Vagina (tissue), 2 donors: ENCODE measurements at regions not wholly inside any gene's neighbourhood (a gene's known extent, or its start where the extent isn't known, plus 50 kb on each side); places are given as distances from the start of the nearest gene placed in this dataset.

Source experiments
- DNase-seq, 2 donors: peaks; one replicate each; pipeline ENCODE4 v3.0.0-alpha.2; 2017; ENCODE audit errors: extremely low spot score in 2 of 2
- H3K27ac ChIP-seq: fragments of 200-600 bp; sonication (generic); one replicate; pipeline ENCODE4 v1.5.1; 2019
- H3K27me3 ChIP-seq: fragments of 200-600 bp; sonication (generic); one replicate; pipeline ENCODE4 v1.5.1; 2019
- H3K36me3 ChIP-seq, 2 donors: fragments of 200-600 bp; sonication (generic); one replicate each; pipeline ENCODE4 v1.5.1; 2017 to 2019
- H3K4me1 ChIP-seq: fragments of 200-600 bp; sonication (generic); one replicate; pipeline ENCODE4 v1.5.1; 2019
- H3K4me3 ChIP-seq, 2 donors: fragments of 200-600 bp; sonication (generic); 1 replicate in 1 of 2; 2 replicates in 1 of 2; pipeline ENCODE4 v1.5.1; 2016 to 2019
- H3K9me3 ChIP-seq: fragments of 200-600 bp; sonication (generic); one replicate; pipeline ENCODE4 v1.5.1; 2019
- POLR2A ChIP-seq, 2 donors: fragments of 450-650 bp; IDR thresholded peaks; one replicate each; pipeline ENCODE4 v1.6.1; 2017; ENCODE audit warnings: antibody characterized with exemption in 2 of 2, mild to moderate bottlenecking in 2 of 2, moderate library complexity in 2 of 2
- POLR2AphosphoS5 ChIP-seq, 2 donors: sonication (generic); formaldehyde crosslinking; IDR thresholded peaks; one replicate each; pipeline ENCODE4 v1.9.0; 2017; ENCODE audit warnings: antibody characterized with exemption in 2 of 2, mild to moderate bottlenecking in 2 of 2, low read depth in 1 of 2; ENCODE audit not compliant: insufficient read depth in 1 of 2
- intact Hi-C: fragments of 100-400 bp; cut with DNase I; formaldehyde crosslinking; loops from one replicate; pipeline ENCODE4 v1.15.1; 2023
- TF ChIP-seq, protein P1 (sequence below), 3 experiments: fragments of 450-650 bp in 2 of 3; fragments of 200-600 bp in 1 of 3; sonication (generic) in 1 of 3; IDR thresholded peaks; one replicate each; pipeline ENCODE4 v1.5.1; 2017 to 2019; ENCODE audit warnings: antibody characterized with exemption in 3 of 3, mild to moderate bottlenecking in 2 of 3, moderate library complexity in 2 of 3

DNA sequence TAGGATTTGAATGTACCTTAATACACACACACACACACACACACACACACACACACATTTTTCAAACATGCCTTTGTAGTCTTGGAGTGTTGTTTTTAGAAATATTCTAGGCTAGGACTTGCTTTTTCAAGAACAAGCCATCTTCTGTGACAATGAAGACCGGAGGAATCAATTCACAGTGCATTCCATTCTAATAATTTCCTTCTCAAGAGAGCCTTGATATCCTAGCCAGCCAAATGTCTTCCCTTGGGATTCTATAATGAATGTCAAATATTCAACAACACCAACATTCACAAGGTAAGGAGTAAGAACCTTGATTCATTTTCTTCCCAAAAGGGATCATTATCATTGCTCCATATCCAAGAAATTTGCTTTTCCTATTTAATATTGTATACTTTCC lies 180.3 kb downstream of the SLITRK1 start:
- Histone ChIP-seq H3K4me1 (no peaks in the 10 kb centered on the region), H3K36me3 (no peaks in the 10 kb centered on the region), H3K9me3 (no peaks in the 10 kb centered on the region), H3K4me3 (no peak overlapping the region), H3K27ac (no peak overlapping the region), H3K27me3 (no peaks in the 10 kb centered on the region)
- TF ChIP-seq, protein P1, sequence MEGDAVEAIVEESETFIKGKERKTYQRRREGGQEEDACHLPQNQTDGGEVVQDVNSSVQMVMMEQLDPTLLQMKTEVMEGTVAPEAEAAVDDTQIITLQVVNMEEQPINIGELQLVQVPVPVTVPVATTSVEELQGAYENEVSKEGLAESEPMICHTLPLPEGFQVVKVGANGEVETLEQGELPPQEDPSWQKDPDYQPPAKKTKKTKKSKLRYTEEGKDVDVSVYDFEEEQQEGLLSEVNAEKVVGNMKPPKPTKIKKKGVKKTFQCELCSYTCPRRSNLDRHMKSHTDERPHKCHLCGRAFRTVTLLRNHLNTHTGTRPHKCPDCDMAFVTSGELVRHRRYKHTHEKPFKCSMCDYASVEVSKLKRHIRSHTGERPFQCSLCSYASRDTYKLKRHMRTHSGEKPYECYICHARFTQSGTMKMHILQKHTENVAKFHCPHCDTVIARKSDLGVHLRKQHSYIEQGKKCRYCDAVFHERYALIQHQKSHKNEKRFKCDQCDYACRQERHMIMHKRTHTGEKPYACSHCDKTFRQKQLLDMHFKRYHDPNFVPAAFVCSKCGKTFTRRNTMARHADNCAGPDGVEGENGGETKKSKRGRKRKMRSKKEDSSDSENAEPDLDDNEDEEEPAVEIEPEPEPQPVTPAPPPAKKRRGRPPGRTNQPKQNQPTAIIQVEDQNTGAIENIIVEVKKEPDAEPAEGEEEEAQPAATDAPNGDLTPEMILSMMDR (IDR thresholded peaks at IDR 0.05), result no peak
- TF ChIP-seq POLR2AphosphoS5 (IDR thresholded peaks at IDR 0.05; ENCODE audit: insufficient read depth in 1 of 2, low read depth in 1 of 2), result no peak
- no peak for TF ChIP-seq POLR2A (IDR thresholded peaks at IDR 0.05)
- DNase-seq, result no peak
- intact Hi-C loops, result no loop called here

DNA sequence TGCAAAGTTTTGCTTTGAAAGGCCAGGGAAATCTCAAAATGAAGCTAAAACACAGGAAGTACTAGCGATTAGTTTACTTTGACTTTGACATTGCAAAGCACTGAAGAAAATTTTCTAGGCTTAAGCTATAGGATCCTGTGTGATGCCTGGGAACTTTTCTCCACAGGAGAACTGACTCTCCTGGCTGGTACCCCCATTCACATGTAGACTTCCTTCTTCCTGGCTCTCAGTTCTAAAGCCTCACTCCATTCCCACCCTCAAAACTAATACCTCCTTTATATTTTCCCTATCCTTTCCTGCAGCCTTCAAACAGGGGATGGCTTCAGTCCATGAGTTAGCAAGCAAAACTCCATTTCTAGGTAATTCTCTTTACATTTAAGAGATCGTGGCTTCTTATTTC lies 189.5 kb downstream of the SLITRK1 start:
- Histone ChIP-seq H3K27ac (no peak overlapping the region), H3K4me3 (no peak overlapping the region), H3K9me3 (no peaks in the 10 kb centered on the region), H3K27me3 (no peaks in the 10 kb centered on the region), H3K36me3 (no peaks in the 10 kb centered on the region), H3K4me1 (no peaks in the 10 kb centered on the region)
- no peak for DNase-seq
- TF ChIP-seq, protein P1 (IDR thresholded peaks at IDR 0.05), result no peak
- no peak for TF ChIP-seq POLR2A (IDR thresholded peaks at IDR 0.05)
- no peak for TF ChIP-seq POLR2AphosphoS5 (IDR thresholded peaks at IDR 0.05; ENCODE audit: insufficient read depth in 1 of 2, low read depth in 1 of 2)
- intact Hi-C loops, result no loop called here

DNA sequence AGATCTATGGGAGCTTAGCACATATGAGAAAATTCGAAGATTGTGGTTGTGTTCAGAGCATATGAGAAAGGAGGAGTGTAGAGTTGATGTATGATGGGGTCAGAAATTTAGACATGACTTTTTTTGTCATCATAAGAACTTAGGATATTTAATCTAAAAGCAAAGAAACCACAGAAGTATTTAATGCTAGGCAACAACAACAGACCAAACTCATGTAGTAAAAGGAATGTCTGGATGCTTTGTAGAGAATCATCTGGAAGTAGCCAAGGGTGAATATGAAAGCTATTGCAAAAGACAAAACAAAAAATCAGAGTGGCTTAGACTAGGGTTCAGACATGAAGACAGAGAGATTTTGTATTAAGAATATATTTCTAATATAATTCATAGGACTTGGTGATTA lies 190.3 kb downstream of the SLITRK1 start:
- Histone ChIP-seq H3K27me3 (no peaks in the 10 kb centered on the region), H3K9me3 (no peaks in the 10 kb centered on the region), H3K36me3 (no peaks in the 10 kb centered on the region), H3K4me3 (no peak overlapping the region), H3K4me1 (no peaks in the 10 kb centered on the region), H3K27ac (no peak overlapping the region)
- intact Hi-C loops, result no loop called here
- TF ChIP-seq POLR2AphosphoS5 (IDR thresholded peaks at IDR 0.05; ENCODE audit: insufficient read depth in 1 of 2, low read depth in 1 of 2) (no peak), POLR2A (IDR thresholded peaks at IDR 0.05) (no peak)
- TF ChIP-seq, protein P1 (IDR thresholded peaks at IDR 0.05), result no peak
- DNase-seq, result no peak

DNA sequence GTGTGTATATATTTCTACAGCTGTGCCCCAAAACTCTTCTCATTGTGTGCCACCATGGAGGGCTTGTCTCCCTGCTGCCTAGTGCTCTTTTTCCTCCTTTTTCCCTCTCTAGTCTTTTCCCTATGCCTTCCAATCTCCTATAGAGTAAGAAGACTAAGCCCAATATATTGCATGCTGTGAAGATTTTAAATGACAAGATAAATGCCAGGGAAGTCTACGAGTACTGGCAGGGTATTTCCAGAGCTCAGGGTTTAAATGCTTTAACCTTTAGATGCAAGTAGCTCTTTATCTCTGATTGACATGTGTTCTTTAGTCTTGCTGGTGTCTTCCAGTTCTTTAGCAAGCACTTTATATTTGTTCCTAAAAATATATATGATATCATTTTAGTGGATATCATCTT lies 200.7 kb downstream of the SLITRK1 start:
- TF ChIP-seq POLR2AphosphoS5 (IDR thresholded peaks at IDR 0.05; ENCODE audit: insufficient read depth in 1 of 2, low read depth in 1 of 2) (no peak), POLR2A (IDR thresholded peaks at IDR 0.05) (no peak)
- TF ChIP-seq, protein P1 (IDR thresholded peaks at IDR 0.05), result no peak
- H3K4me1 ChIP-seq, result no peaks in the 10 kb centered on the region
- no peak overlapping the region for H3K27ac ChIP-seq
- H3K36me3 ChIP-seq, result no peaks in the 10 kb centered on the region
- H3K9me3 ChIP-seq, result no peaks in the 10 kb centered on the region
- H3K27me3 ChIP-seq, result no peaks in the 10 kb centered on the region
- intact Hi-C loops, result no loop called here
- no peak overlapping the region for H3K4me3 ChIP-seq
- DNase-seq, result no peak

DNA sequence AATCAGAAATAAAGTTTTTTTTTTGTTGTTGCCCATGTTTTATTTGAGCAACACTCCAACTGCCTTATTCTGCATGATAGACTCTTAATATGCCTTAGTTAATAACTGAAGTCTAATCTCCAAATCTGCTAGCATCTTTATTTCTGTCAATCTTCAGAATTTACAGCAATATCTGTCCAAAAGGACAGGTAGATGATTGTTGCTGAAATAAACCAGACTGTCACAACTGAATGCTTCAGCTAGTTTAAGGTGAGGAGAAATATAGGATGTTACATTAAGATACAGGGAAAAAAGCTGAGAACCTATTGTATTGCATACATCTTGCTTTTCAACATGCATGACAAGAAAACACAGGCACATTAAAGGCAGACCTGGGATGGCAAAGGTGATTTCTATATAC lies 204.3 kb downstream of the SLITRK1 start:
- intact Hi-C loops, result no loop called here
- no peak for TF ChIP-seq POLR2A (IDR thresholded peaks at IDR 0.05)
- TF ChIP-seq, protein P1 (IDR thresholded peaks at IDR 0.05), result no peak
- no peak for TF ChIP-seq POLR2AphosphoS5 (IDR thresholded peaks at IDR 0.05; ENCODE audit: insufficient read depth in 1 of 2, low read depth in 1 of 2)
- H3K27ac ChIP-seq, result no peak overlapping the region
- no peaks in the 10 kb centered on the region for H3K36me3 ChIP-seq
- DNase-seq, result no peak
- no peaks in the 10 kb centered on the region for H3K9me3 ChIP-seq
- no peaks in the 10 kb centered on the region for H3K4me1 ChIP-seq
- H3K27me3 ChIP-seq, result no peaks in the 10 kb centered on the region
- H3K4me3 ChIP-seq, result no peak overlapping the region
